ENCODE measurements at regions not wholly inside any gene's neighbourhood (a gene's known extent, or its start where the extent isn't known, plus 50 kb on each side); places are given as distances from the start of the nearest gene placed in this dataset.
"Not testable (repeated sequence)": the region's sequence is repeated elsewhere in the genome, so short reads cannot be mapped to it uniquely, and the experiment has no call there.

DNA sequence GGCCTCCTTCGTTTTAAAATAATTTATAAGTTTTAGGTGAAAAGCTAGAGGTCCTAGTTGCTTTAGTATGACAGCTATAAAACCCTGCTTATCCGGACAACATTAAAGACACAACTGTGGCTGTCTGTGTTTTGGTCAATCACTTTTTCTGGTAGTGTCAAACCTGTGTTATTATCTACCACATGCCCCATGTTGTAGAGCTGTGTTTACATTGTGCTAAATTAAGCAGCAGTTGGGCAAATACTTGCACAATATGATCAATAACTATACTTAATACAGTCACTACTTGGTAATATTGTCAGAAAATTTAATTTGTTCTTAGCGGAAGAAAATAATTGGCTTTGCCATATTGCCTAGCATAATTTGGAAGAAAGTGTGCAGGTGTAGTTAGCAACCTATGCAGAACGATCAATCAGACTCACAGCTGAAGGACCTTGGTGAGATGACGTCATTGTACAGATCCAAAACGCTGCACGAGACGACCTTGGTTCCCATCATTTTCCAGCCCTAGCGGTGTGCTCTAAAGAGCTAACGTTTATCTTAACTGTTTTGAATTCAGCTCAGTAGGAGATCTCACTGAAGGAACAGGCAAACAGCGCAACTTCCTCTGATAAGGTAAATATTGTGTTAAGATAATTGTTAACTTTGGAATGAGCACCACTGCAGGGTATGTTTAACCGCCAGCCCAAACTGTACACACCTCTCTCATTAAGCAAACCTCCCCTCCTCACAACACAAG, 476.6 kb downstream of the IRS2 start:
- no peak for DNase-seq

DNA sequence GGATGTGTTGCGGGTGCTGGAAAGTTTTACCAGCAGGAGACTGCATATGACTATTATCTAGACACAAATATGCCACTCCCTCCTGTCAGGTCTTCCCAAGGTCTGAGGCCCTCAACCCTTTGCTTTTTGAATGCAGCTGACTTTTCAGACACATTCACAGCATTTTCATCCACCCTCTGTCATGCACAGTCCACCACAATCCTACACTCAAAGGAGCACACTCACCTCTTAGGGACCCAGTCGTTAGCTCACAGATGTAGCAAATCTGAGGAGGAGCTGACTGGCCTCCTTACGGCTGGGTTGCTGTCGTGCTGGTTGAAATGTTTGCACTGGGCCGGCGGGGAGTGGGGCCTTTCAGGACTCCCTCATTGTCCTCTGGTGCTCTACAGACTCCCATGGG, 479.4 kb downstream of the IRS2 start:
- no peak for DNase-seq

DNA sequence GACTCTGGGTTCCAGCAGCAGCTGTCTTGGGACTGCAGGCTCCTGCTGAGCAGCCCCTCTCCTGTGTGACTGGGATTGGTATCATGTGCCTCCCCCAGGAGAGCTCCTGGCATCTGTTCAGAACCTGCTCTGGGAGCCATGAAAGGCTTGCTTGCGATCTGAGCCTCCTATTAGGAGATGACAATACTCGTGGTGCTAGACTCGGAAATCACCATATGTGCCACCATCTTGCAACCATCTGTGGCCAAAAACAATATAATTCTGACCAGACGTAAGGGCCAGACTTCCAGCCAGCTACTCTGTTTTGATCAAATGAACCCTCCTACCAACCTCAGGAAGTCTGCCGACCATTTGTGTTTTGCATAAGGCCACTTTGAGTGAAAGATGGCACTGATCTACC, 484.7 kb downstream of the IRS2 start:
- no peak for DNase-seq

DNA sequence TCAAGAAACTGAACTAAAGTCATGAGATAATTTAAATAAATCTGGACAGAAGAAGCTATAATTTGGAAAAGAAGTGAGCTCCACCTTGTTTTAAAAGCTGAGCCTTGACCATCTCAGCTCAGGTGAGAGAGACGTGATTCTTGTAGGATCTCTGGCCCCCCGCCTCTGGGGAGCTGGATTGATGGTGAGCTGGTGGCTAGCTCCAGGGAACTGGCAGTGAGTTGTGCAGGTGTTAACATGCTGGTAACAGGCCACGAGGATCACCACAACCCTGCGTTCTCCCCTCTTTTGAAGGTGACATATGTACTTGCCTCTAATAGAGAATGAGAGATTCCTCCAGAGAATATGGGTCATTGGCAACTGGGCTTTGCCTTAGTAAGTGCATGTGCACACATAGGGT, 485.1 kb downstream of the IRS2 start:
- no peak for DNase-seq

DNA sequence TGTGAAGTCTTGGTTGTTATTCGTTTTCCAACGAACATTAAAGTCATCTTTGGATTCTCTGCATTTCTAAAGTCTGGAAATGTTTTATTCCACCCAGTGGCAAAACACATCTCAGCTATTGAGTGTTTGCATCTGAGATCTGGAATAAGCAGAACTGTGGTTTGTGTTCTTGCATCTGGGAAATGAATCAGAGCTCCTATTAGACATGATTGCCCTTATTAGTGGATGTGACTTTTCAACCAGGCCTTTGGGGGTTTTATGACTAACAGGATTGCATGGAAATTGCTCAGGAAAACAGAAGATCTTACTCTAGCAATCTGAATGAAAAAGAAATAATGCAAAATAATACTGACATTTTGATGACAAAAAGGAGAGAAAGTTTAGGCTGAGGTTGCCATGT, 488.8 kb downstream of the IRS2 start:
- no peak for DNase-seq

DNA sequence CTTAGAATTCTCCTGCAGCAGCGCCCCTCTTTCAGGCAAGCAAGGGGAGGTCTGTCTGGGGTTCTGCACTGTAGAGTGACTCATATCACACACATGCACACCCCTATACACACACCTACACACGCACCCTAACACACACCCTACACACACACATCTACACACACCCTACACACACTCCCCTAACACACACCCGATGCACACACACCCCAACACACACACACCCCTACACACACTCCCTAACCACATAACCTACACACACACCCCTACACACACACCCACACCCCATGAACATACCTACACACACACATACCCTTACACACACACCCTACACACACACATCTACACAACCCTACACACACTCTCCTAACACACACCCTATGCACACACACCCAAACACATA, 493.2 kb downstream of the IRS2 start:
- DNase-seq: no peak

DNA sequence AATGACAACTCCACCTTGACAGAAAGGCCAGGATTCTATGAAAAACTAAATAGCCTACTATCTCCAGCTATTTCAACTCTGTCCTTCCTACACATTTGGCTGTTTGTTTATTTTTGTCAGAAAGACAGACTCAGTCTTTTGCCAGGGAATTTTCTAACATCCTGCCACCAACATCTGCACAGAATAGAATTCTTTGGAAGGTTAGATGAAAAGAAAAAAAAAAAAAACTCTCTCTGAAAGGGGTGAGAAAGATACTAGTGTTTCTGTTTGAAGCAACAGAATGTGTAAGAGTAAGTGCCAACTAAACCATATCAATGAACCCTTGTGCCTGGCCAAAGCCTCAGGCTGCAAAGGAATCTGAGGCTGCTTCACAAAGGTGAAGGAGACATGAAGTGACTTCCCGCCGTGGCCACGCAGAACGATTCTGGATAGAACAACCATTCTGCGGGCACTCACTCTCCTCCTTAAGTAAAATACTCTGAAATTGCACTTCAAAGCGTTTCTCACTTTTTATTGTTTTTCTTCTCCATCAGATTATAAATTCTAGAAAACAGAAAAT, 498.2 kb downstream of the IRS2 start:
- no peak for DNase-seq

DNA sequence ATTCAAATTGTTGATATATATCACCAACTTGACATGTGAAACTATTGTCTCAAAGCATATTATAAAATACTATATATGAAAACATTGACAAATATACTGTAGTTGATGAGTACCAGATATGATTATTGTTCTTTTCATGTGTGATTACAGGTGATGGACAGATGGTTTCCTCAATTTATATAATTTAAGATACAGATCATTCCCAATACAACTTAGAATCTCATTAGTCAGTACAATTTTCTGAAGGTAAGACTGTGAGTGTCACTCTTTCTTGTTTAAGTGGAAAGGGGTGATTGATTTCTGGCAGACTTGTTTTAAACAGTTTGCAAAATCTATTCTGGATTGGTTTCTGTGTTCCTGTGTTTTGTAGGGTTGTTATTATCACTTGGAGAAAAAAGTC, 498.8 kb downstream of the IRS2 start:
- no peak for DNase-seq

DNA sequence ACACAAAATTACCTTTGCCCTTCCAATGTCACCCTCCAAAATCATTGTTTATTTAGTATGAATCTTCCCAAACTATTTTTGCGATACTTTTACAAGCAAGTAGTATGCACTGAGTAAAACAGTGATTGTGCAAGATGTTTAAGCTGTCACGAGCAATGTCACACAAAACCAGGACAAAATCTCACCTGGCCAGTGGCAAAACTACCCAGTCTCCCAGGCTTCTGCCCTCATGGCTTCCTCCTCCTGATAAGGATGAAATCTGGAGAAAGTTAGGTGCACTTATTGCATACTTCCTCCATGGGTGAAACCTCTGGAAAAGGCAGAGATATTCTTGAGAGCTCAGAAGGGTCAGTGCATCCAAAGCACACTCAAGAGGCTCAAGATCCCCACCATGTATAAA, 500.8 kb downstream of the IRS2 start:
- DNase-seq: no peak

DNA sequence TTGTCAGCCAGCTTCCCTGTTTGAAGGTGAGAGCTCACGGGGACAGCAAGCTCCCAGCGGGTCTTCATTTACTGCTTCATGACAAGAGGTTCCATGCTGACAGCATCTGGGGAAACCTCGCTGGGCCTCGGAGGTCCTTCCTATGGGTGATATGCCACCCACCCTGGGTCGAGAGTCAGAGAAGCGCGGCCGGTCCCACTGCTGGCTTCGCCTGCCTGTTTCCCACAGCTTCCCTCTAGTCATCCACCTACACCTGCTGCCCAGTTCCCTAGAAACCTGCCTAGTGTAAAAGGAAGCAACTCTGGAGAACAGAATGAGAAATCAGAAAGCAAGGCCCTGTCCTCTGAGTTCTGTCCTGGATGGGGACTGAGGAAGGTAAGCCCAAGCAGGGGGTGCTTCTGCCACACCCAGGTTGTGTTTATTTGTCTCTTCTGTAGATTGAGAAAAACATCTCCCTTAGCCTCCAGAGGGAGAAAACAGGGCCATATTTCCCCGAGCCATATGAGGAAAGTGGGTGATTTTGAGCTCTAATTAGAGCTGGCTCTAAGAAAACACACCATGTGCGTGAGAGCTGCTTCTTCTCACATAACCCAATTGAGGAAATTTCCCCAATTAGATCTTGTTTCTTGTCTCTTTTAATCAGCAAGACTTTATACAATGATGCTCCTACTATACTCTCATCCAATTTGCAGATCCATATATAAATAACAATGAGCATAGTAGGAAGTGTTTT, 504.3 kb downstream of the IRS2 start:
- DNase-seq: no peak

DNA sequence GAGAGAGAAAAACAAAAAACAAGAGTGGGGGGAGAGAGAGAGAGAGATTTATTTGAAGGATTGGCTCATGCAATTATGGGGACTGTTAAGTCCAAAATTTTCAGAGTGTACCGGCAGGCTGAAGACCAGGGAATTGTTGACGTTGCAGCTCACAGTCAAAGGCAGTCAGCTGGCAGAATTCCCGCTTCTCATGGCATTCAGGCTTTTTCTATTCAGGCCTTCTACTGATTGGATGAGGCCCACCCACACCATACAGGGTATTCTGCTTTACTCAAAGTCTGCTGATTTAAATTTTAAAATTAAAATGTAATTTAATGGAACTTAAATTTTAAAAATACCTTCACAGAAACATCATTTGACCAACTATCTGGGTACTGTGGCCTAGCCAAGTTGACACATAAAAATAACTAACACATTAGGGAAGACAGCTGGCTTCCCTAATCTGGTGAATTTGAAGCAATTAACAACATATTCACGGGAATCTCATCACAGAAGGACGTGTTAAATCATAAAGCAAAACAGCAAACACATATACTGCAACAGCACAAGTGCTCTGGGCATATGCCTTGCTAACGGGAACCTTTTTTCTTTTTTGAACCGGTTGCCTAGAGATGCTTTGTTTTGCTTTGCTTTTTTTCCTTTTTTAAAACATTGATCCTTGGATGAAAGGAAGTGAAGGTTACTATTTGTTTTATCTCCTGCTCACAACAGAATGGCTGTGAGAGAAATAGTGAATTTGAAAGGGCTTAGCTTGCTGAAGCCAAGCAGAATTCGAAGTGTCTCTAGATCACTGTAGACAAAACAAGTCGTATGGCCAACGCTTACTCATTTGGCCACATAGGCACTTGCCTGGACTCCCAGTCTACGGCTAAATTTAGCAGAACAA, 505.1 kb downstream of the IRS2 start:
- DNase-seq: no peak

DNA sequence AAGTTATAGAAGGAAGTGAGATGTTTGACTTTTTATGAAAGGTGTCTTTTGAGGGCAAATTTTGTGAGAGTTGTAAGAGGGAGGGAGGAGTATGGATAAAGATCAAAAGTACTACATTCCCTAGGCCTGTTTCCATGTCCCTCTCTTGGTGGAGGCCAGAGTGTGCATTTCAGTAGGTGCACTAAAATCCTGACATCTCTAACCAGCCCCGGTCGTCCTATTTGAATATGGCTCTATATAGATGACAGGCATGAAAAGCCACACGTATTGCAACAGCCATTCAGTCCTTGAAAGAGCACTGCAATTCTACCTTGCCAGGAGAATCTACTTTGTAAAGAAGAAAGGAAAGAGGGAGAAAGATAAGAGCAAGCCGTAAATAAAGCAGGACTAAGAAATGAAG, 510.1 kb downstream of the IRS2 start:
- no peak for DNase-seq

DNA sequence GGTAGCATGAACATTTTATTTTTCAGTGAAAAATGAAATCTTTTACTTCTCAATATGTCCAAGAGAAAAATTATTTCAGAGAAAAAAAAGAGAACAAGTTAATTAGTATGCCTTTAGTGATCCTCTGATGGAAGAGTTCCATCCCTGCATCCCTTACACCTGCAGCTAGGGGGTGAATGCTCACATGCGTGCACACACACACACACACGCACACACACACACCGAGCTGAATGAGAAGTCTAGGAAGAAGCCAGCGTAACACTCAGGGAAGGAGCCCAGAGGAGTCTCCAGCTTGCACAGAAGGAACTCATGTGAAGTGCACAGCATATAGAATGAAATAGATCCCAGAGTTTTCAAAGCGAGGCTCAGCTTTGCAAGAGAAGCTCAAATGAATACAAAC, 510.5 kb downstream of the IRS2 start:
- DNase-seq: no peak

DNA sequence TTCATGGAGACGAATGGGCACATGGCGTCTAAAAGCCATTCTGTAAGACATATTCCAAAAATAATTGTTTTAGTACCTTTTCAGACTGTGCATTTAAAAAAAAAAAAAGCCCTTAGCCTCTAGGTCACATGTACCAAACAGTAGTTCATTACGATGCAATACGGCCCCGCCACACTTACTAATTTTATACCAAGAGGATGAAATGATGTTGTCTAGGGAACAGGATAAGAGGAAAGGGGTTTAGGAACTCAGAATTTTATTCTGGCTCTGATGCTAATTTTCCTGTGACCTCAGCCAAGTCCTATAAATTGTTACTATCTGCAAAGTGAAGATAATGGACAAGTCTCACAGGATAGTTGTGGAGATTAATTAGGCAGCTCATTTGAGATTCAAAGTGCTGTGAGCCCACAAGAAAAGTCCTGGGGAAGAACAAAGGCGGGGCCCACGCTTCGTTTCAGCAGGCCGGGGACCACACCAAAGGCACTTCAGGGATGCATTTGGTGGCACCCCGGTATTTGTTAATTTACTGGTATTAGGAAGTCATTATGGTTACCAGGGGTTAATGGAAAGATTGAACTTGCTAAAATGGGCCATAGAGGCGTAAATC, 511.1 kb downstream of the IRS2 start:
- no peak for DNase-seq

DNA sequence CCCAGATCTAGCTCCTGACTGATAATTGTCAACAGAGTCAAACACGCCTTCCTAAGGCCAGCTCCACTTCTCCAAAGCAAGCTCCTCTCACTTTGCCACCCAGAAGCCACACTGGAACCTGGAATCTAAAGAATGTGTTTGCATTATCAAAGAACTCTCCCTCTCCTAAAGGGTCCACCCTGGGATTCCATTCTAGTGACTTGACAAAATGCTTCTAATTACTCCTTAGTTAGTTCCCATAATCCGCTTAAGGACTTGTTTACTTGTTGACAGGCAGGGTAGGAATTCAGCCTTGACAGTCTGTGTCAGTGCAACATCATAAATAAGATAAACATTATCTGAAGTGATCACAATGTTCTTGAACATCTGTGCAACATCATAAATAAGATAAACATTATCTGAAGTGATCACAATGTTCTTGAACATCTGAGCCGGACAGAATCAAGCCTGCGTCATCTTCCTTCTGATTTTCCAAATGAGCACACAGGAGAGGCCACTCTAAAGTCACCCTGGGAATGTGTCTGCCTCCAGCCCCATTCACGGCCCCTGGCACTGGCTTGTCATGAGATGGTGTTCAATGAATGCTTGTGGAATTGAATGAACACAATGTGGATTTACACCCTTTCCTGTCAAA, 512.1 kb downstream of the IRS2 start:
- DNase-seq: no peak

DNA sequence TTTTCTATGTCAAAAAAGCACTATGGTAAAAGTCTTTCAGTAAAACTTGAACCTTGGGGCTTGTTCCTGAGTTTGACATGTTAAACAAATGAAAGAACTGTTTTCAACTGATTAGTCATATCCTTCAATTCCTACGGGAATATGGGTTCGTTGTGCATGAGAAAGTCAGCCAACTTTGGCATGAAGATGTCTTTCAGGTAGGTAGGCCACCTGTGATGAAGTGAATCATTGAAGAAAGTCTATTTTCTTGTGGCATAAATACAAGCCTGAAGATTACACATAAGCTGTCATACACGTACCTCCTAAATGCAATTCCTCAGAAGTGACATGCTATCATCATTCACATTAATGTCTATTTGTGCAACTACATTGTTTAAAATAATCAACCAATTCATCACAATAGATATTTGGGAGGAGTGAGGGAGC, 513.0 kb downstream of the IRS2 start:
- no peak for DNase-seq

DNA sequence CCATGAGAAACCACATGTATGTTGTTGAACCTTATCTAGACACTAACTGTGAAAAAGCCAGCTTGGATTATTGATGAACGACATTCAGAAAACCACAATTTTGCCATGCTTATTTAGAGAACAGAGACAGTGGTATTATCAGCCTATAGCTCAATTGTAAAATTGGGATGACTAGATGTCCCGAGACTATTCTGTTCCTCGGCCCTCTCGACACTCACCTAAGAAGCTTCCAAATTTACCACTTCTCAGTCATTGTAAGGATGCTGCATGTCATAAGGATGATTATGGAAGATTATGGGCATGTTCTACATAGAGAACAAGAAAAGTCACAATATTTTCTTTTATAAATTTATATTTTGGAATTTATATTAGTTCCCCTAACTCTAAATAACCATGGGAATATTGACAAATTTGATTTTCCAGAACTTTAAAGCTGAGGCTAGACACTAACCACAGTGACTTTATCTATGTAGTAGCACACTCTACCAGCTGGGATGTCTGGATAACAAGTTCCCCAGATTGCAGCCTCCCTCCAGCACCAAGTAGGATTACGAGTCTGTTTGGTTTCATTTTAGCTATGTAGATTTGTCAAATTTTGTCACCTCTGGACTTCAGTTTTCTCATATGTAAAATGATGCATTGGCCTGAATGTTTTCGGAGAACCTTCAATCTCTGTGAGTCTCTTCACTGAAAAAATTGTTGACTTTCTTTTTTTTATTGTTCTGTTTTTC, 513.6 kb downstream of the IRS2 start:
- no peak for DNase-seq

DNA sequence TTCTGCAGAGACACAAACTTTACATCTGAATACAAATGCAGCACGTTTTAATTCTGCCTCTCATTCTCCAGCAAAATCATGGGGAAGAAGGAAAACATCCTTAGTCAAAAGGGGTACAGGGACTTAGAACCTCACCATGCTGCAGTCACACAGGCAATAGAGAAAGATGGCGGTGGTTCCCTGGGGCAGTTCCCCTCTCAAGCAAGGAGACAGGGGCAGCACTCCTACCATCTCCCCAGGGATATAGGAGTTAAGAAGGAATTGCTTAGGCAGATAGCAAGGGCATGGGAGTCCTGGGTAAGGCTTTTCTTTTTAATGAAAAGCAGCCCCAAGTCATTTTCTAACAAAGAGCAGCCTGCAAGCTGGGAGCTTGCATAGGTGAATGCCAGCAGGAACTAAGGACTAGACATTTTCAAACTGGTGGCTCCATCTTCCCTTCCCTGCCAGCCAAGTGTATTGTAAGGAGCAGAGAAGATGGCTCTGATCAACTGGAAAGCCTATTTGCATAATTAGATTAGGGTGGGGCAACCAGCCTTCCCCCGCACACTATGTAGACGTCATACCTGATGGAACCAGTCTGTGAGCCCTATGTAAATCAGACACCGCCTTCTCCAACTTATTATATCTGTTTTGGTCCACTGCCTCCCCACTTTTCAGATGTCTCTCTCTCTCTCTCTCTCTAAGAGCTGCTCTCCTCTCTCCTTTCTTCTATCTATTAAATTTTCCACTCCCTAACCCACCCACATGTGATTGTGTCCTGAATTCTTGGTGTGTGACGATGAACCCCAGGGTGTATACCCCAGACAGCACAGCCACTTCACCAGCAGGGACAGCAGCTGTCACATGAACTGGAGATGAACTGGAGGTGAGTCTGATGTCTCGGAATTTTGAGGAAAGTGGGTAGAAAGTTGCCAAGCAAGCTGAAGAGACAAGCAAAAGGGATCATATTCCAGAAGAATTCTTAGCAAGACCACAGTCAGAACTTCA, 514.5 kb downstream of the IRS2 start:
- DNase-seq: no peak

DNA sequence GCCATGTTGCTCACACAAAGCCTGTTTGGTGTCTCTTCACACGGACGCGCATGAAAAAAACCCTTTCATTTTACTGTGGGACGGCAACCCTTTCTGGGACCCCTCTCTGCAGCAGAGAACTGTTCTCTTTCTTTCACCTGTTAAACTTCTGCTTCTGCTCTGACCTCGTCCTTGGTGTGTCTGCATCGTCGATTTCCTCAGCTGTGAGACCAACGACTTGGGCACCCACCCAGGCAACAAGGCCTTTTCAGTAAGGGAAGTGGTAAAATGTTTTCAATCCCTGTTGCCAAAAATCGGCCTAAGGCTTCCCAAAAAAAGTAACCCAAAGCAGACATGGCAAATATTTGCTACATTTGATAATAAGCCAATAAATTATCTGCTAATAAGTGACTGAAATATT, 515.3 kb downstream of the IRS2 start:
- no peak for DNase-seq

DNA sequence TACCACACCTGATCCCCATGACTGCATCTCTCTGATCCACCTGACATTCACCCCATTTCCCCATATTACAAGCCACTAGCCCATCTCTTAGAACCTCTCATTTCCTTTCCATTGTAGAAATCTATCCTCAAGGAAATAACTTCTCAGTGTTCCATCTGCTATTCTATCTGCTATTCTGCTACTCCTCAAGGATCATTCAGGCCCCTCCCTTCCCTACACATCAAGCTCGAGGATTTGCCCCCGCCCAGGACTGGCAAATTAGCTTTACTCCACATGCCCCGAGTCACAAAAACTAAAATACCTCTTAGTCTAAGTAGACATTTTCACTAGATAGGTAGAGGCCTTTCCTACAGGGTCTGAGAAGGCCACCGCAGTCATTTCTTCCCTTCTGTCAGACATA, 517.0 kb downstream of the IRS2 start:
- not testable (repeated sequence) for DNase-seq
